HepG2 (cell line): ENCODE measurements at regions not wholly inside any gene's neighbourhood (a gene's known extent, or its start where the extent isn't known, plus 50 kb on each side); places are given as distances from the start of the nearest gene placed in this dataset.

Experiments
- CBX1 ChIP-seq: IDR thresholded peaks from one replicate; pipeline ENCODE4 v1.6.1; 2016; ENCODE audit warnings: antibody characterized with exemption, low read depth
- CBX5 ChIP-seq: sonication (generic); formaldehyde crosslinking; IDR thresholded peaks from 2 replicates; pipeline ENCODE4 v1.4.0; 2020; ENCODE audit warnings: missing genetic modification reagents, borderline replicate concordance
- ISX ChIP-seq: sonication (generic); formaldehyde crosslinking; conservative IDR thresholded peaks from 2 replicates; pipeline ENCODE4 v1.5.0; 2020; ENCODE audit warnings: missing genetic modification reagents
- ZEB1 ChIP-seq: IDR thresholded peaks from 2 replicates; pipeline ENCODE4 v1.6.1; 2012; ENCODE audit warnings: mild to moderate bottlenecking, low read depth, inconsistent platforms; ENCODE audit not compliant: insufficient replicate concordance
- ZNF260 ChIP-seq: sonication (generic); formaldehyde crosslinking; IDR thresholded peaks from 2 replicates; pipeline ENCODE4 v1.4.0; 2020; ENCODE audit warnings: missing genetic modification reagents, low read depth, mild to moderate bottlenecking, borderline replicate concordance
- ZNF614 ChIP-seq: IDR thresholded peaks from 2 replicates; pipeline ENCODE4 v1.6.1; 2018; ENCODE audit warnings: missing biosample characterization, missing genetic modification reagents, inconsistent platforms, borderline replicate concordance
- ZNF652 ChIP-seq: IDR thresholded peaks from 2 replicates; pipeline ENCODE4 v1.6.1; 2016; ENCODE audit warnings: low read depth, borderline replicate concordance
- ZNF850 ChIP-seq: sonication (generic); formaldehyde crosslinking; conservative IDR thresholded peaks from 2 replicates; pipeline ENCODE4 v1.9.0; 2021; ENCODE audit warnings: mild to moderate bottlenecking, missing genetic modification reagents
- TF ChIP-seq, protein P1 (sequence below): sonication (generic); formaldehyde crosslinking; IDR thresholded peaks from 2 replicates; pipeline ENCODE4 v1.4.0; 2020; ENCODE audit warnings: missing genetic modification reagents, mild to moderate bottlenecking, borderline replicate concordance
- TF ChIP-seq, protein P2 (sequence below): sonication (generic); formaldehyde crosslinking; IDR thresholded peaks from 2 replicates; pipeline ENCODE4 v1.4.0; 2020; ENCODE audit warnings: mild to moderate bottlenecking, missing genetic modification reagents
- TF ChIP-seq, protein P3 (sequence below): sonication (generic); formaldehyde crosslinking; conservative IDR thresholded peaks from 2 replicates; pipeline ENCODE4 v1.4.0; 2020; ENCODE audit warnings: missing genetic modification reagents
- TF ChIP-seq, protein P4 (sequence below): sonication (generic); formaldehyde crosslinking; IDR thresholded peaks from 2 replicates; pipeline ENCODE4 v1.4.0; 2020; ENCODE audit warnings: missing genetic modification reagents, borderline replicate concordance

DNA sequence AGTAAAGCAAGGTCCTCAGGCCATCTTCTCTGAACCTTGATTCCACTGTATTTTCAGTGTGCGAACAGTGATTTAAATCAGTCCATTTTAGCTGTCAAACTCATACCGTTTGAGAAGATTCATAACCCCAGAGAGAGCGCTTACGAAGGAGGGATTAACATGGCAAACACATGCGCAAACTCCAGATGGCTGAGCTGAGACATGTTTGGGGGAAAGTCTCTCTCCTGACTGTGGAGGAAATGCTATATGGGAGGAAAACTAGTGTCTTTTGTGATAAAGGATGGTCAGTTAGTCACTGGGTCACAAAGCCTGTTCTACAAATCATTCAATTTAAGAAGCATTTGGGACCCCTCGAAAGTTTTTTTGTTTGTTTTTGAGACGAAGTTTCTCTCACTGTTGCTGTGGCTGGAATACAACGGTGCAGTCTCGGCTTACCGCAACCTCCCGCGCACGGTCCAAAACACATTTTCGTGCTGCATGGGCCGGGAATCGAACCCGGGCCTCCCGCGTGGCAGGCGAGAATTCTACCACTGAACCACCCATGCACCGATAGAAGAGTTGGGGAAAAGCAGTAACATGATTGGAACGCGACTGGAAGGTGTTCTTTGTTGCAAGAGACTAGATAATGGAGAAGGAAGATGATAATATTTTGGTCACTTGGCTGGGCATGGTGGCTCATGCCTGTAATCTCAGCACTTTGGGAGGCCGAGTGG is 58.4 kb upstream of the CXADR start (continued):
- TF ChIP-seq, protein P1, sequence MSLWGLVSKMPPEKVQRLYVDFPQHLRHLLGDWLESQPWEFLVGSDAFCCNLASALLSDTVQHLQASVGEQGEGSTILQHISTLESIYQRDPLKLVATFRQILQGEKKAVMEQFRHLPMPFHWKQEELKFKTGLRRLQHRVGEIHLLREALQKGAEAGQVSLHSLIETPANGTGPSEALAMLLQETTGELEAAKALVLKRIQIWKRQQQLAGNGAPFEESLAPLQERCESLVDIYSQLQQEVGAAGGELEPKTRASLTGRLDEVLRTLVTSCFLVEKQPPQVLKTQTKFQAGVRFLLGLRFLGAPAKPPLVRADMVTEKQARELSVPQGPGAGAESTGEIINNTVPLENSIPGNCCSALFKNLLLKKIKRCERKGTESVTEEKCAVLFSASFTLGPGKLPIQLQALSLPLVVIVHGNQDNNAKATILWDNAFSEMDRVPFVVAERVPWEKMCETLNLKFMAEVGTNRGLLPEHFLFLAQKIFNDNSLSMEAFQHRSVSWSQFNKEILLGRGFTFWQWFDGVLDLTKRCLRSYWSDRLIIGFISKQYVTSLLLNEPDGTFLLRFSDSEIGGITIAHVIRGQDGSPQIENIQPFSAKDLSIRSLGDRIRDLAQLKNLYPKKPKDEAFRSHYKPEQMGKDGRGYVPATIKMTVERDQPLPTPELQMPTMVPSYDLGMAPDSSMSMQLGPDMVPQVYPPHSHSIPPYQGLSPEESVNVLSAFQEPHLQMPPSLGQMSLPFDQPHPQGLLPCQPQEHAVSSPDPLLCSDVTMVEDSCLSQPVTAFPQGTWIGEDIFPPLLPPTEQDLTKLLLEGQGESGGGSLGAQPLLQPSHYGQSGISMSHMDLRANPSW (CRISPR knock-in tag), result peak; percentile 87
- TF ChIP-seq, protein P2, sequence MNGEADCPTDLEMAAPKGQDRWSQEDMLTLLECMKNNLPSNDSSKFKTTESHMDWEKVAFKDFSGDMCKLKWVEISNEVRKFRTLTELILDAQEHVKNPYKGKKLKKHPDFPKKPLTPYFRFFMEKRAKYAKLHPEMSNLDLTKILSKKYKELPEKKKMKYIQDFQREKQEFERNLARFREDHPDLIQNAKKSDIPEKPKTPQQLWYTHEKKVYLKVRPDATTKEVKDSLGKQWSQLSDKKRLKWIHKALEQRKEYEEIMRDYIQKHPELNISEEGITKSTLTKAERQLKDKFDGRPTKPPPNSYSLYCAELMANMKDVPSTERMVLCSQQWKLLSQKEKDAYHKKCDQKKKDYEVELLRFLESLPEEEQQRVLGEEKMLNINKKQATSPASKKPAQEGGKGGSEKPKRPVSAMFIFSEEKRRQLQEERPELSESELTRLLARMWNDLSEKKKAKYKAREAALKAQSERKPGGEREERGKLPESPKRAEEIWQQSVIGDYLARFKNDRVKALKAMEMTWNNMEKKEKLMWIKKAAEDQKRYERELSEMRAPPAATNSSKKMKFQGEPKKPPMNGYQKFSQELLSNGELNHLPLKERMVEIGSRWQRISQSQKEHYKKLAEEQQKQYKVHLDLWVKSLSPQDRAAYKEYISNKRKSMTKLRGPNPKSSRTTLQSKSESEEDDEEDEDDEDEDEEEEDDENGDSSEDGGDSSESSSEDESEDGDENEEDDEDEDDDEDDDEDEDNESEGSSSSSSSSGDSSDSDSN, result peak; percentile 74
- TF ChIP-seq ZNF614 (CRISPR knock-in tag) (peak; percentile 84; the same call in 1 of the 2 replicates), ZNF652 (peak; percentile 61; the same call in 1 of the 2 replicates), CBX1 (peak; percentile 46), ZNF260 (CRISPR knock-in tag) (0 out of 2 replicates have a peak, but pooled peaks have one; percentile 83), ISX (CRISPR knock-in tag) (no peak), ZEB1 (peak; percentile 64), CBX5 (CRISPR knock-in tag) (peak; percentile 82), ZNF850 (CRISPR knock-in tag) (0 out of 2 replicates have a peak, but pooled peaks have one; percentile 36)
- TF ChIP-seq, protein P3, sequence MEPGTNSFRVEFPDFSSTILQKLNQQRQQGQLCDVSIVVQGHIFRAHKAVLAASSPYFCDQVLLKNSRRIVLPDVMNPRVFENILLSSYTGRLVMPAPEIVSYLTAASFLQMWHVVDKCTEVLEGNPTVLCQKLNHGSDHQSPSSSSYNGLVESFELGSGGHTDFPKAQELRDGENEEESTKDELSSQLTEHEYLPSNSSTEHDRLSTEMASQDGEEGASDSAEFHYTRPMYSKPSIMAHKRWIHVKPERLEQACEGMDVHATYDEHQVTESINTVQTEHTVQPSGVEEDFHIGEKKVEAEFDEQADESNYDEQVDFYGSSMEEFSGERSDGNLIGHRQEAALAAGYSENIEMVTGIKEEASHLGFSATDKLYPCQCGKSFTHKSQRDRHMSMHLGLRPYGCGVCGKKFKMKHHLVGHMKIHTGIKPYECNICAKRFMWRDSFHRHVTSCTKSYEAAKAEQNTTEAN (CRISPR knock-in tag), result no peak
- TF ChIP-seq, protein P4, sequence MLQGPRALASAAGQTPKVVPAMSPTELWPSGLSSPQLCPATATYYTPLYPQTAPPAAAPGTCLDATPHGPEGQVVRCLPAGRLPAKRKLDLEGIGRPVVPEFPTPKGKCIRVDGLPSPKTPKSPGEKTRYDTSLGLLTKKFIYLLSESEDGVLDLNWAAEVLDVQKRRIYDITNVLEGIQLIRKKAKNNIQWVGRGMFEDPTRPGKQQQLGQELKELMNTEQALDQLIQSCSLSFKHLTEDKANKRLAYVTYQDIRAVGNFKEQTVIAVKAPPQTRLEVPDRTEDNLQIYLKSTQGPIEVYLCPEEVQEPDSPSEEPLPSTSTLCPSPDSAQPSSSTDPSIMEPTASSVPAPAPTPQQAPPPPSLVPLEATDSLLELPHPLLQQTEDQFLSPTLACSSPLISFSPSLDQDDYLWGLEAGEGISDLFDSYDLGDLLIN (CRISPR knock-in tag), result 0 out of 2 replicates have a peak, but pooled peaks have one; percentile 34
